ENCODE measurements at regions not wholly inside any gene's neighbourhood (a gene's known extent, or its start where the extent isn't known, plus 50 kb on each side); places are given as distances from the start of the nearest gene placed in this dataset.

GRCh38 chr2:60331115-60331809, 222.2 kb downstream of the BCL11A start:
- no peaks in the 10 kb centered on the region for H3K36me3 ChIP-seq (ENCODE audit: insufficient read depth in 1 of 2, low read depth in 1 of 2)
- no peak overlapping the region for H3K4me3 ChIP-seq
- intact Hi-C loops (cut with DNase I): no loop called here
- no peak for DNase-seq
- H3K27me3 ChIP-seq (ENCODE audit: insufficient read depth in 3 of 3, low read length in 2 of 3): no peaks in the 10 kb centered on the region
- 63 to 65% (median 63%) methylated on average over 7 of the region's 7 CpGs for WGBS, 3 donors
- no peak for TF ChIP-seq CTCF (IDR thresholded peaks at IDR 0.05)
- H3K27ac ChIP-seq: no peak overlapping the region
- H3K4me1 ChIP-seq: no peaks in the 10 kb centered on the region
- ATAC-seq: no peak
- no peaks in the 10 kb centered on the region for H3K9me3 ChIP-seq

GRCh38 chr2:60329225-60329624, 224.2 kb downstream of the BCL11A start:
- ATAC-seq (no peak), DNase-seq (no peak)
- Histone ChIP-seq H3K4me1 (no peaks in the 10 kb centered on the region), H3K36me3 (ENCODE audit: insufficient read depth in 1 of 2, low read depth in 1 of 2) (no peaks in the 10 kb centered on the region), H3K27me3 (ENCODE audit: insufficient read depth in 3 of 3, low read length in 2 of 3) (no peaks in the 10 kb centered on the region), H3K9me3 (no peaks in the 10 kb centered on the region), H3K27ac (no peak overlapping the region), H3K4me3 (no peak overlapping the region)
- 67 to 69% (median 68%) methylated on average over 3 of the region's 3 CpGs for WGBS, 3 donors
- intact Hi-C loops (cut with DNase I): no loop called here
- no peak for TF ChIP-seq CTCF (IDR thresholded peaks at IDR 0.05)

- WGBS, 3 donors: 72 to 83% (median 82%) methylated on average over 5 of the region's 5 CpGs
- Histone ChIP-seq H3K36me3 (ENCODE audit: insufficient read depth in 1 of 2, low read depth in 1 of 2) (no peaks in the 10 kb centered on the region), H3K27me3 (ENCODE audit: insufficient read depth in 3 of 3, low read length in 2 of 3) (peaks cover 0 to 4% (median 0%) of the 10 kb centered on the region in 3 donors), H3K4me1 (no peaks in the 10 kb centered on the region), H3K4me3 (no peak overlapping the region), H3K27ac (no peak overlapping the region), H3K9me3 (no peaks in the 10 kb centered on the region)
- intact Hi-C loops (cut with DNase I): no loop called here
- no peak for TF ChIP-seq CTCF (IDR thresholded peaks at IDR 0.05)
- DNase-seq: no peak
- no peak for ATAC-seq
These were observed 228.9 kb downstream of the BCL11A start for GRCh38 chr2:60324536-60324935.

GRCh38 chr2:60321816-60322215, 231.6 kb downstream of the BCL11A start:
- Histone ChIP-seq H3K4me1 (no peaks in the 10 kb centered on the region), H3K4me3 (no peak overlapping the region), H3K36me3 (ENCODE audit: insufficient read depth in 1 of 2, low read depth in 1 of 2) (no peaks in the 10 kb centered on the region), H3K27me3 (ENCODE audit: insufficient read depth in 3 of 3, low read length in 2 of 3) (peaks cover 0 to 13% (median 0%) of the 10 kb centered on the region in 3 donors), H3K27ac (no peak overlapping the region), H3K9me3 (no peaks in the 10 kb centered on the region)
- intact Hi-C loops (cut with DNase I): no loop called here
- no peak for ATAC-seq
- no peak for DNase-seq
- 86 to 88% (median 87%) methylated on average over 14 of the region's 14 CpGs for WGBS, 3 donors
- TF ChIP-seq CTCF (IDR thresholded peaks at IDR 0.05): no peak

GRCh38 chr2:60320724-60321123, 232.7 kb downstream of the BCL11A start:
- WGBS, 3 donors: 91 to 97% (median 92%) methylated on average over 5 of the region's 5 CpGs
- ATAC-seq (no peak), DNase-seq (no peak)
- Histone ChIP-seq H3K4me3 (no peak overlapping the region), H3K27me3 (ENCODE audit: insufficient read depth in 3 of 3, low read length in 2 of 3) (peaks cover 0 to 13% (median 0%) of the 10 kb centered on the region in 3 donors), H3K27ac (no peak overlapping the region), H3K36me3 (ENCODE audit: insufficient read depth in 1 of 2, low read depth in 1 of 2) (no peaks in the 10 kb centered on the region), H3K4me1 (no peaks in the 10 kb centered on the region), H3K9me3 (no peaks in the 10 kb centered on the region)
- intact Hi-C loops (cut with DNase I): no loop called here
- no peak for TF ChIP-seq CTCF (IDR thresholded peaks at IDR 0.05)
